HG03469 (cell line): ENCODE measurements at regions not wholly inside any gene's neighbourhood (a gene's known extent, or its start where the extent isn't known, plus 50 kb on each side); places are given as distances from the start of the nearest gene placed in this dataset.

Source experiments
- ATAC-seq: cut with Tn5 transposase; IDR thresholded peaks from one replicate; pipeline ENCODE4 v1.9.1; 2021; ENCODE audit warnings: mild to moderate bottlenecking, moderate library complexity, moderate number of reproducible peaks; ENCODE audit not compliant: unreplicated experiment

DNA sequence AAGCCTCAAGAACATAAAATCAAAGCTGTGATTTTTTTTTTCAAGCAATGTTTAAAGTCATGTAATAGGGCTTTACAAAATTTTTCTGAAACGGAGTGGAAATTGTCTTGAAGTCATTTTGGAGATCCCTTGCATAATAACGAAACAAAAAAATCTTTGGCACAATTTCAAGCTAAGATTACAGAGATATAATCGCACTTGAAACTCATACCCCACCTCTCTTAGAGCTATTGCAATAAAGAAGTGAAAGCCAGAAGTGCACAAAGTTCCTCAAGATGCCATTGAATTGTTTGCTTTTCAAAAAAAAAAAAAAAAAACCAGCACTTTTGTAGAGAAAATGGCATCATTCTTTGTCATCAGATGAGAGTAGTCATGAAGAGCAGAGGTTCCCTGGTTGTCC lies 152.3 kb downstream of the PAX3 start:
- ATAC-seq: no peak

DNA sequence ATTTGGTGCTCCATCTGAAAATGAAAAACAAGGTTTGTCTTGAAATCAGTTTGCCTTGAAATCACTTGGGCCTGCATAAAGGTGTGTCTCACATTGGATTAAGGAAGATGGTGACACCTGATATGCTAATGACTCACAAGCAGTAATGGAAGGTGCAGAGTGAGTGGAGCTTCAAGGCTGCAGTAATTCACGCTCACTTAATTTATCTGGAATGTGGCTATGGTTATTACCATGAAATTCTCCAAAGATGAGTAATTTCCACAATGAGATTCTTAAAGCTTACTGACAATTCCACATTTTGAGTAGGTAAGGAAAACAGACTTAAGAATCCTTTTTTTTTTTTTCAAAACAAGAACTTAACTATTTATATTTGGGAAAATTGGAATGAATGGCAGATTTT lies 156.8 kb downstream of the PAX3 start:
- ATAC-seq: no peak

DNA sequence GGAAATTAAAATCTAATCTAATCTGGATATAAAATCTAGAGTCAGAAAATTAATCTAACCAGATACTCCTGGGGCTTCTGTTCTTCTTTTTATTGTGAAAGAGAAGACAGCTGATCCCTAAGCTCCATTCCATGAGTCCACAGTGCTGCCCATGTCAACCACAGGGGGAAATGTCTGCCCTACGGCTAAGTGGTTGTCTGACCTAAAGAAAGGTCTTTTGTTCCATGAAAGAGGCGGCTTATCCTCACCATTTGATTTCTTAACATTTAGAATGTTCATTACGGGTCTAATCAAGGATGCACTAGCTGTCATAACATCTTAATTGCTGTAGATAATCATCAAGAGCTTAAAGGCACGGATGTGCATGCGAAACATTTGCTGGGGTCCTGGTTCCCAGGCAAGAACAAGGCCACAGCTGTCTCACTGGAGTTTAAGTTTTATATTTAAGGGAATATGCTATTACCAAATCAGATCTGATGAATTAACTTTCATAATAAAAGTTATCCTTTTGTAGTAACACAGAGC lies 162.6 kb downstream of the PAX3 start:
- ATAC-seq: no peak

DNA sequence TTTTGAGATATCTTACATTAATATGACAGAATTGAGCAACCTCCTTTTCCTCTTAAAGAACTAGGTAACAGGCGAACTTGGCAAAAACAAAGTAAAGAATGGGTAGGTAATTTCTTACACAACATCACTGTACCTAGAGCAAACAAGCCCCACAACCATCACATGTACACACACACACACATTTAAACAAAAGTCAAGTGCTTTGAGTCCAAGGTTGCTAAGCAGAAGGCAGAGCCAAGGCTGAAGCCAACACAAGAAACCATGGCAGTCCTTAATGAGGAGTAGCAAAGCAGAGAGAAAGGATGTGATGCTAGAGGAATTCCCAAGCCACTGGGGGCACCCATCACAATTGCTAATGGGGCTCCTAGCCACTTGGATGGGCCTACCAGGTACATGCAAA lies 164.1 kb downstream of the PAX3 start:
- ATAC-seq: no peak

DNA sequence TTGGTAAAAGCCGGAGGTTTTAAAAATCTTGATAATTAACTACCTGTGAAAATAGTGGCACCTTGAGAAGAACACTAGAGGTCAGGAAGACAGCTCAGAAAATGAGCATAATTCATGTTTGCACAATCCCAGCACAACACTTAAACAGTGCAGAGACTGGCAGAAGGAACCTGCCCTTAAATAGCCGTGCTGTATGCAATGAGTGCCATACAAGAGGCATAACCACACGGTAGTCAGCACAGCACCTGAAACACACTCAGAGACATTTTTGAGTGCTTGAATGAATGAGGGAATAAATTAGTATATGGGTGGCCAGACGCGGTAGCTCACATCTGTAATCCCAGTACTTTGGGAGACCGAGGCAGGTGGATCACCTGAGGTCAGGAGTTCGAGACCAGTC lies 164.9 kb downstream of the PAX3 start:
- ATAC-seq: no peak

DNA sequence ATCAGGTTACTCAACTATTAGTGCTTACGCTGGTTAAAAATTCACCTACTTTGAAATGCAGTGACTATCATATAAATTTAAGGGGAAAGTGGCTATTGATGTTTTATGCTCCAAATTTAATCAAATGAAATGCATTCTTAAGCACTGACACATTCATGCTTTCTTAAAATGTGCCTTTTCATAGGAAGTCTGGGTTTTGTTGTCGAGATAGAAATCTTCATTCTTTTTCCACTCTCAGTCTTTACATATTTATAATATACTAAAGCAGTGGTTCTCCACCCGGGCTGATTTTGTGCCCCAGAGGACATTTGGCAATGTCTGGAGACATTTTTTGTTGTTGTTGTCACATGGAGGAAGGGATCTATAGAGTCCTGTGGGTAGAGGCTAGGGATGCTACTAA lies 167.9 kb downstream of the PAX3 start:
- no peak for ATAC-seq

DNA sequence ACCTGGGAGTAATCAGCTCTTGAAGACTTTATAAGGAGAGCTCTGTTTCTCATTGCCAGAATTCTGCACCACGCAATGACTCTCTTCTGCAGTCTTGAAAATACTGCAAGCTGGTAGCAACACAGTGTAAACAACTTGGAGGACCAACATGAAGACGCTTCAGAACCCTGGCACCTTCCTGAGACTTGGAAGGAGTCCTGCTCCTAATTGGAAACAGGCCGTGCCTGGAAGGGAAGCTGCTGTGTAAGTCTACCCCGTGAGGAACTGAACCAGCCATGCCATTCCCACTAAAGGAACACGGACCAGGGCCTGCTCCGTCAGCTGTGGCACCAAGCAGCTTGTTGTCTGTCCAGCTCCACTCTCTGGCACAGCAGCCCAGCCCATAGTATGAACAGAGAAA lies 171.1 kb downstream of the PAX3 start:
- ATAC-seq: no peak

- no peak for ATAC-seq
These were observed 177.9 kb downstream of the PAX3 start for GRCh38 chr2:222120933-222121332.

DNA sequence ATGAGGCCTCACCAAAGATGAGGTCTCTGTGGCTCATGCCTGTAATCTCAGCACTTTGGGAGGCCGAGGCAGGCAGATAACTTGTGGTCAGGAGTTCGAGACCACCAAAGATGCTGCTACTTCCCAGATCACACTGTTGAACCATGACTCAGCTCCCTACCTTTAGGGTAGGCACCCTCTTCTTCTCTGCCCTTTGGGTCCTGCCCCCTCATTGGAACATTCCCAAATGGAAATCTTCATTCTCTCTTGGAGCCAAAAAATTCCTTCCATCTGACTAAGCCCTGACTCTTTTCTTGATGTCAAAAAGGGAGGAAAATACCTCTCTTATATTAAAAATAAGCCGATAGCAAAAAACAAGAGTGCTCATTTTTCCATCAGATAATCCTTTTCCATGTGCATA lies 183.5 kb downstream of the PAX3 start:
- no peak for ATAC-seq

DNA sequence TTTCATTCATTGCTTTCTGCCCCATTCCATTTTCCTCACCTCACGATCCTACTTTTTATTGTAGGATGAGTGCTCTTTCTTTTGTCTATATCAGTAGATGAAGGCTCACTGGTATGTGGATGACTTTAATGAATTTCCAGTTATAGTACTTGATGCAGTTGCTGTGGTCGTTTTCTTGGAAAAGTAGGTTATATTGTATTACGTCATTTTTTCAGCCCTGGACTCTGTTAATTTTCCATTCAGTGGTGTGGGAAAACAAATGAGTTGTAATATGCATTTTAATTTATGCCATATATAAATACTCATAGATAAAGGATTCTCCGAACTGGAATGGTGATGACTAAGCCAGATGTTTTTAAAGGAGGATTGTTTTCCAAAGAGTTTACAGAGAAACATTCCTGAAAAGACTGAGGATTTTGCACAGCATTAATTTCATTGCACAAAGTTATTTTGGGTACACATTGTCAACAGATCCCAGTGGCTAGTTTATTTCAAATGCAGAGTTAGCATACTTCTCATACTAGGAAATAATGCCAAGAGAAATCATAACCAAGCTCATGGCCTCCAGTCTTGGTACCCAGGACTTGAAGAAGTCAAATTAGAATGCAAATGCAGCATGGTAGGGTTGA lies 189.7 kb downstream of the PAX3 start:
- no peak for ATAC-seq

DNA sequence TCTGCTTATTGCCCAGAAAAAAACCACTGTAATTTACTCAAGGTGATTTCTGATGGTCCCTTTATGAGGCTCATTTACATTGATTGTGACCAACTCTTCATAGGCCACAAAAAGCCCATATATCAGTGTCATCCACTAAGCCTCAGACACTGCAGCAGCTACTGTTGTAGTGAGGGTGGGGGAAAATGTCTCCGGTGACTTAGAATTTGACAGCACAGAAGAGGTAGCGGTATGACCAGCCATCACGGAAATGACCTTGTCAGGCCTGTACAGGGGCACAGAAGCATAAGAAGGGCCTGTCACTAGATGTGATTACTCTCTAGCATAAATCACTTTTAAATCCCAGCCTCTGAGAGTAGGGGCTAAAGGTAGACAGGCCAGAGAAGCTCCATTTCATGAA lies 190.3 kb downstream of the PAX3 start:
- ATAC-seq: no peak

DNA sequence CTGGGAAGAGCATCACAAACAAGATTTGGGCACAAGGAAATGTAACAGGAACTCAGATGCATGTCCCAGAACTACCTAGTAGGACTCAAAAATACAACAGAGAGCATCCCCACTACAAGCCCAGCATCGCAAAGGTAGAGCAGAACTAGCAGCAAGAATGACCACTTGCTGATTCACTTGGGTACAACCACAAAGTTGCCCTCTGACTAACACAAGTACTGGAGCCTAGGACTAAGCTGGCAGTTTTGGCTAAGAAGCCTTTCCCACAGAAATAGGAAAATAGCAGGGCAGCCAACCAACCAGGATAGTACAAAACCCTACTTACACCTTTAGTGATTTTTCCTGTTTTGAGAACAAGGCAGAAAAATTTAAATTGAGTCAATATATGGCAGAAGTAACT lies 193.8 kb downstream of the PAX3 start:
- no peak for ATAC-seq

- ATAC-seq: no peak
These were observed 196.0 kb downstream of the PAX3 start for GRCh38 chr2:222102575-222103349.

- ATAC-seq: no peak
These were observed 197.8 kb downstream of the PAX3 start for GRCh38 chr2:222100704-222101699.

DNA sequence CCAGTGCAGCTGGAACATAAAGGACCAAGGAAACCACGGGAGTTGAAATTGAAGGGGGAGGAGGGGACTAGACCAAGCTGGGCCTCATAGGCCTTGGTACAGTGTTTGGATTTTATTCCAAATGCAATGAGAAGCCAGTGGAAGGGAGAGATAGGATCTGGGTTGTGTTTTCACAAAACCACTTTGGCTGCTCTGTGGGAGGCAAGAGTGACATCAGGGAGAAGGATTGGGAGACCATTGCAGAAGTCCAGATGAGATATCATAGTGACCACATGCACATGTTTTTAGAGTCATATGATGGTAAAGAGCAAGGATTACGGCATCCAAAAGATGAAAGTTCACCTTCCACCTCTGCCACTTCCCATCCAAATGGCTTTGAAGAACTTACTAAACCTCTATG lies 210.2 kb downstream of the PAX3 start:
- no peak for ATAC-seq

DNA sequence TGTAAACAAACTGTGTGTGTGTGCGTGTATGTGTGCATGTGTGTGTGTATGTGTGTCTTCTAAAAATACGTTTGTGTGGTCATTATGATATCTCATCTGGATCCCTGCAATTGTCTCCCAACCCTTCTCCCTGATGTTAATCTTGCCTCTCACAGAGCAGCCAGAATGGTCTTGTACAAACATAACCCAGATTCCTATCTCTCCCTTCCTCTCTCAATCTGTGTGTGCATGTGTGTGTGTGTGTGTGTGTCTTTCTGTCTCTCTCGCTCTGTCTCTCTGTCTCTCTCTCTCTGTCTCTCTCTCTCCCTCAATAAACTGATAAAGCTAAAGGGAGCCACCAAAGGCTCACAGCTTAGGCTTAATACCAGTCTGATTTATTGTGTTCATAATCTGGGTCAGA lies 210.8 kb downstream of the PAX3 start:
- no peak for ATAC-seq

- ATAC-seq: no peak
These were observed 216.6 kb downstream of the PAX3 start for GRCh38 chr2:222082201-222082600.

DNA sequence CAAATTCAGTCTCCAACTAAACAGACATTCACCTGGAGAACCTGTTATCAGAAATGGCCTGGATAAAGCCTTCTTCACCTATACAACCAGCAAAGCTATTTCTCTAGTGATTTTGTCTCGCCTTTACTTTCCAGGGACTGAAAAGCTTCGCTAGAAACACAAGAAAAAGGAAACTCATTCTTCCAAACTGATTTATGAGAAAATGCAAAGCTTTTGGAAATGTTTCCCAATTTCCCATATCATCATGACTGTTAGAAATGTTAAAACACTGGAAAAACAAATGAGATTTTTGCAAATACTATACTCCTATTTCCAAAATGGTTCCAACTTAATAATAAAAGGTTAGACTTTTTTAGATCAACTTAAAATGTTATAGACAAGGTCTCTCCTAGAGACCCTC lies 218.7 kb downstream of the PAX3 start:
- no peak for ATAC-seq

- ATAC-seq: no peak
These were observed 221.7 kb downstream of the PAX3 start for GRCh38 chr2:222076973-222077690.

- ATAC-seq: no peak
These were observed 224.1 kb downstream of the PAX3 start for GRCh38 chr2:222074674-222075073.

DNA sequence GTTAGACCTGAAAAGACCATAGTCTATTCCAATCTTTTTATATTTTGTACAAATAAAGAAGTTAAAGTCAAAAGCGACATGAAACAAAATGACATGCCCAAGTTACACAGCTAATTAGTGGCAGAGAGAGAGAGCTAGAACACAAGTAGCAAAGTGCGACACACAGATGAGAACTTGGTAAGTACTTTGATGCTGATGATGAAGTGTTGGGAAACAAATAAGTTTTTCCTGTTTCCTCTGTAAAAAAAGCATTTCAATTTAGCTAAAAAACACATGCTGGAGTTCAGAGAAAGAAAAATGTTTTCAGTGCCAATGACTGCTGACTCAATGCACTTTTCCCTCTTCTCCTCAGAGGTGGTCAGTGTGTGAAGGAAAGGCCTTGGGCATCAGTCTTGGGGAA lies 226.9 kb downstream of the PAX3 start:
- ATAC-seq: no peak
